Common myeloid progenitor, CD34-positive (primary cell): ENCODE measurements at regions not wholly inside any gene's neighbourhood (a gene's known extent, or its start where the extent isn't known, plus 50 kb on each side); places are given as distances from the start of the nearest gene placed in this dataset.
A peak's percentile ranks its signal among the peaks of the same experiment; 100 is the strongest.

Experiments used
- CTCF ChIA-PET: fragments of 350-600 bp; sonication (Branson Sonifier 250); formaldehyde crosslinking; loops from one replicate; lab custom pipeline; 2021; ENCODE audit warnings: antibody characterized with exemption; lab: Charles Lee
- POLR2A ChIA-PET: fragments of 350-600 bp; sonication (Branson Sonifier 250); formaldehyde crosslinking; loops from one replicate; lab custom pipeline; 2021; ENCODE audit warnings: antibody characterized with exemption; lab: Charles Lee
- DNase-seq, 3 donors: peaks; one replicate each; pipeline versions ENCODE4 v3.0.0 to v3.0.0-alpha.2; 2013
- H3K27ac ChIP-seq, 2 experiments: 1 replicate in 1 of 2; 2 replicates in 1 of 2; pipeline ENCODE4 v1.7.0; 2013; ENCODE audit warnings: inconsistent platforms in 2 of 2, low read length in 2 of 2, mild to moderate bottlenecking in 2 of 2, low read depth in 1 of 2, moderate library complexity in 1 of 2; ENCODE audit not compliant: severe bottlenecking in 2 of 2, insufficient read depth in 1 of 2, poor library complexity in 1 of 2
- H3K27me3 ChIP-seq, 5 experiments: replicated peaks in 2 of 5; 1 replicate in 3 of 5; 2 replicates in 2 of 5; pipeline versions ENCODE4 v1.6.1 to v1.7.0; 2013; ENCODE audit warnings: low read length in 4 of 5, mild to moderate bottlenecking in 2 of 5, moderate library complexity in 2 of 5, inconsistent platforms in 1 of 5; ENCODE audit not compliant: insufficient read depth in 5 of 5, control insufficient read depth in 4 of 5
- H3K36me3 ChIP-seq, 4 experiments: 1 replicate in 2 of 4; 2 replicates in 2 of 4; pipeline versions ENCODE4 v1.6.1 to v1.7.0; 2013; ENCODE audit warnings: low read length in 3 of 4, control low read depth in 1 of 4, mild to moderate bottlenecking in 1 of 4; ENCODE audit not compliant: control insufficient read depth in 4 of 4, insufficient read depth in 4 of 4
- H3K4me1 ChIP-seq, 4 experiments: 1 replicate in 3 of 4; 2 replicates in 1 of 4; pipeline versions ENCODE4 v1.6.1 to v1.7.1; 2013; ENCODE audit warnings: low read length in 3 of 4, mild to moderate bottlenecking in 3 of 4, control low read depth in 1 of 4, inconsistent platforms in 1 of 4, moderate library complexity in 1 of 4; ENCODE audit not compliant: control insufficient read depth in 4 of 4, insufficient read depth in 4 of 4; ENCODE audit errors: control extremely low read depth in 1 of 4
- H3K4me3 ChIP-seq, 7 experiments: 1 replicate in 4 of 7; 2 replicates in 3 of 7; pipeline versions ENCODE4 v1.5.1 to v1.7.0; 2013; ENCODE audit warnings: mild to moderate bottlenecking in 7 of 7, low read length in 6 of 7, moderate library complexity in 6 of 7, inconsistent platforms in 2 of 7, low read depth in 2 of 7, control low read depth in 1 of 7; ENCODE audit not compliant: insufficient read depth in 4 of 7, control insufficient read depth in 1 of 7; ENCODE audit errors: extremely low read depth in 1 of 7
- H3K9me3 ChIP-seq, 5 experiments: 1 replicate in 4 of 5; 2 replicates in 1 of 5; pipeline versions ENCODE4 v1.6.1 to v1.7.1; 2013; ENCODE audit warnings: low read length in 4 of 5, mild to moderate bottlenecking in 2 of 5, inconsistent platforms in 1 of 5, low read depth in 1 of 5, moderate library complexity in 1 of 5; ENCODE audit not compliant: control insufficient read depth in 4 of 5, insufficient read depth in 2 of 5; ENCODE audit errors: control extremely low read depth in 1 of 5
- WGBS: methylation state at CpG from one replicate; pipeline ENCODE4 v1.1.5; 2013; ENCODE audit not compliant: insufficient coverage; 5-methylcytosine and 5-hydroxymethylcytosine counted together

GRCh38 chr20:33915726-33916331 lies 77.9 kb upstream of the RALY start:
- no peak overlapping the region for H3K27ac ChIP-seq
- ChIA-PET CTCF (interaction anchor here (0.8 to 4.0 kb wide), 14 partner anchors 10 to 213 kb away, joined by 3 to 17 read pairs (median 4); no protein-coding TSS in a partner anchor), POLR2A (no interaction called here)
- H3K36me3 ChIP-seq: no peaks in the 10 kb centered on the region
- peak; percentile 21 to 43 (median 23) for DNase-seq
- no peaks in the 10 kb centered on the region for H3K9me3 ChIP-seq
- WGBS: 96% methylated on average over 4 of the region's 6 CpGs
- H3K27me3 ChIP-seq: peaks cover 0 to 4% (median 0%) of the 10 kb centered on the region in 5 experiments
- no peak overlapping the region for H3K4me3 ChIP-seq
- H3K4me1 ChIP-seq: peaks cover 0 to 4% (median 0%) of the 10 kb centered on the region in 4 experiments

- POLR2A ChIA-PET: no interaction called here
- no peaks in the 10 kb centered on the region for H3K36me3 ChIP-seq
Observed at GRCh38 chr20:33916768-33917167, 76.9 kb upstream of the RALY start.

GRCh38 chr20:33917831-33918525 lies 75.7 kb upstream of the RALY start:
- Histone ChIP-seq H3K36me3 (no peaks in the 10 kb centered on the region), H3K4me1 (peaks cover 0 to 4% (median 0%) of the 10 kb centered on the region in 4 experiments), H3K4me3 (no peak overlapping the region), H3K27ac (no peak overlapping the region), H3K27me3 (peaks cover 0 to 4% (median 0%) of the 10 kb centered on the region in 5 experiments), H3K9me3 (no peaks in the 10 kb centered on the region)
- ChIA-PET CTCF (interaction anchor here (1.7 to 4.0 kb wide), 3 partner anchors 10 to 154 kb away, joined by 4 to 17 read pairs (median 14); no protein-coding TSS in a partner anchor), POLR2A (no interaction called here)
- no peak for DNase-seq
- 100% methylated on average over 2 of the region's 6 CpGs for WGBS

More at GRCh38 chr20:33916768-33917167, 76.9 kb upstream of the RALY start:
- H3K4me1 ChIP-seq: peaks cover 0 to 4% (median 0%) of the 10 kb centered on the region in 4 experiments
- no peak overlapping the region for H3K4me3 ChIP-seq
- H3K27ac ChIP-seq: no peak overlapping the region
- WGBS: no CpG with 5 or more reads among the region's 2 CpGs
- H3K27me3 ChIP-seq: peaks cover 0 to 4% (median 0%) of the 10 kb centered on the region in 5 experiments
- CTCF ChIA-PET: interaction anchor here (1.1 to 4.0 kb wide), 5 partner anchors 11 to 155 kb away, joined by 3 to 17 read pairs (median 6); no protein-coding TSS in a partner anchor
- H3K9me3 ChIP-seq: no peaks in the 10 kb centered on the region
- no peak for DNase-seq

GRCh38 chr20:33918662-33919061 lies 75.0 kb upstream of the RALY start:
- ChIA-PET POLR2A (no interaction called here), CTCF (interaction anchor here (1.3 kb wide), 1 partner anchor 151 kb away, joined by 3 read pairs; no protein-coding TSS in a partner anchor)
- WGBS: 98% methylated on average over 4 of the region's 5 CpGs

GRCh38 chr20:33919653-33920052 lies 74.1 kb upstream of the RALY start:
- WGBS: 93% methylated on average over 2 of the region's 5 CpGs
- DNase-seq: peak in 2 of 3 donors; percentile 9 to 16
- POLR2A ChIA-PET: no interaction called here

More at GRCh38 chr20:33918662-33919061, 75.0 kb upstream of the RALY start:
- Histone ChIP-seq H3K27me3 (peaks cover 0 to 2% (median 0%) of the 10 kb centered on the region in 5 experiments), H3K36me3 (no peaks in the 10 kb centered on the region), H3K9me3 (no peaks in the 10 kb centered on the region), H3K4me3 (no peak overlapping the region), H3K27ac (no peak overlapping the region), H3K4me1 (peaks cover 0 to 4% (median 0%) of the 10 kb centered on the region in 4 experiments)
- DNase-seq: no peak

GRCh38 chr20:33922224-33922623 lies 71.5 kb upstream of the RALY start:
- Histone ChIP-seq H3K4me3 (no peak overlapping the region), H3K27ac (no peak overlapping the region), H3K27me3 (peaks cover 0 to 2% (median 0%) of the 10 kb centered on the region in 5 experiments), H3K9me3 (no peaks in the 10 kb centered on the region), H3K36me3 (no peaks in the 10 kb centered on the region), H3K4me1 (peaks cover 0 to 4% (median 0%) of the 10 kb centered on the region in 4 experiments)
- DNase-seq: no peak
- 95% methylated on average over 3 of the region's 3 CpGs for WGBS
- CTCF ChIA-PET: no interaction called here
- POLR2A ChIA-PET: no interaction called here

More at GRCh38 chr20:33919653-33920052, 74.1 kb upstream of the RALY start:
- CTCF ChIA-PET: interaction anchor here (1.3 to 2.6 kb wide), 2 partner anchors 13 to 150 kb away, joined by 3 to 8 read pairs; no protein-coding TSS in a partner anchor
- no peak overlapping the region for H3K4me3 ChIP-seq
- H3K36me3 ChIP-seq: no peaks in the 10 kb centered on the region
- H3K27me3 ChIP-seq: peaks cover 0 to 4% (median 0%) of the 10 kb centered on the region in 5 experiments
- no peaks in the 10 kb centered on the region for H3K9me3 ChIP-seq
- H3K4me1 ChIP-seq: peaks cover 0 to 4% (median 0%) of the 10 kb centered on the region in 4 experiments
- no peak overlapping the region for H3K27ac ChIP-seq
